IPS-20b (cell line): ENCODE measurements at regions not wholly inside any gene's neighbourhood (a gene's known extent, or its start where the extent isn't known, plus 50 kb on each side); places are given as distances from the start of the nearest gene placed in this dataset.
"Not testable (repeated sequence)": the region's sequence is repeated elsewhere in the genome, so short reads cannot be mapped to it uniquely, and the experiment has no call there.

Source experiments
- H3K27ac ChIP-seq: one replicate; pipeline ENCODE4 v1.5.1; 2013; ENCODE audit warnings: low read length
- H3K27me3 ChIP-seq: 2 replicates; pipeline ENCODE4 v1.6.1; 2013; ENCODE audit warnings: mild to moderate bottlenecking, low read length, inconsistent platforms; ENCODE audit not compliant: insufficient read depth
- H3K36me3 ChIP-seq: 2 replicates; pipeline ENCODE4 v1.6.1; 2013; ENCODE audit warnings: low read depth, mild to moderate bottlenecking, inconsistent platforms, low read length, moderate library complexity; ENCODE audit not compliant: insufficient read depth
- H3K4me1 ChIP-seq: 2 replicates; pipeline ENCODE4 v1.6.1; 2013; ENCODE audit warnings: mild to moderate bottlenecking, control low read depth, inconsistent platforms, low read length, moderate library complexity; ENCODE audit not compliant: insufficient read depth
- H3K4me3 ChIP-seq: 2 replicates; pipeline ENCODE4 v1.5.1; 2013; ENCODE audit warnings: mild to moderate bottlenecking, low read length, inconsistent platforms
- H3K9ac ChIP-seq: 2 replicates; pipeline ENCODE4 v1.6.1; 2013; ENCODE audit warnings: low read depth, mild to moderate bottlenecking, inconsistent platforms, low read length, moderate library complexity
- H3K9me3 ChIP-seq: 2 replicates; pipeline ENCODE4 v1.6.1; 2013; ENCODE audit warnings: mild to moderate bottlenecking, low read depth, low read length, inconsistent platforms; ENCODE audit not compliant: insufficient read depth

DNA sequence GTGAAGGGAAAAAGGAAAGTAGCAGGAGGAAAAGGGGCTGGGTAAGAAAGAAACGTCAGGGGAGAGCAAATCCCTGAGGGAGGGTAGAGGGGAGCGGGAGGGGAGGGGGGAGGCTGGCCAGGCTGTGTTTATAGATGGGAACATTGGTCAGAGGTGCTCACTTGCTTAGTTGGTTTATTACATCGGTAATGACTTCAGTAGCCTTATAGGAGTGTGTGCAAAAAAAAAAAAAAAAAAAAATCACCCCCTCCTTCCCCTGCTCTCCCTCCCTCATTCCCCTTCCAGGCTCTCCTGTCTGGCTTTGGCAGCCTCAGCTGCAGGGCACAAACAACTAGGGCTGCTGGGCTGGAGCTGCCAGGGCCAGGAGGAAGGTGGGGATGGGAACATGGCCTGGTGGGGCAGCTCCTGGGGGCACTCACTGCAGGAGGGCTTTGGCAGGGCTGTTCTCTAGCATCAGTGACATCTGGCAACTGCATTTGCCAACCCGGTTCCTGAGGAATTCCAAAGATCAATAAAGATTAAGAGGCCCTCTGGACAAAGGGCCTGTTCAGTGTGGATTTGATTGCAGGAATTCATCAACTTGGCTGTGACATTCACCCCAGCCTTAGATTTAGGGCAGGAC lies 334.5 kb upstream of the FRG2C start:
- Histone ChIP-seq H3K36me3 (no peaks in the 10 kb centered on the region), H3K4me3 (no peak overlapping the region), H3K9me3 (no peaks in the 10 kb centered on the region), H3K27ac (no peak overlapping the region), H3K9ac (no peak overlapping the region), H3K4me1 (no peaks in the 10 kb centered on the region; the same call in 1 of the 2 replicates), H3K27me3 (no peaks in the 10 kb centered on the region; the same call in 1 of the 2 replicates)

DNA sequence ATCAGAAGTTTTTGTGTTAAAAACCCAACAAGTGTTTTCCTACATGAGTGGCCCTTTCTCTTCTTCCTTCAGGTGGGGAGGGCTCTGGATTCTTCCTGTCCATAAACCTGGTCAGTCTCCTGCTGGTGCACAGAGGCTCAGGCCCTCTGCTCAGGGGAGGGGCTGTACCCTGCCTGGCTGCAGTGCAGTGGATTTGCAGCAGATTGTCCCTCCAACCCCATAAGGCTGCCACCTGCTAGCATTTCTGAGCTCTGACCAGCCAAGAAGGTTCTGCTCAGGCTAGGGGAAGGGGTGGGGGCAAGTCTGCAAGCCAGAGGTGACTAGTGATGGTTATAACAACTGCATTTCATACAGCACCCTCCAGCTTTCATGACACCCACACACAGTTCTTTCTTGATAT lies 333.7 kb upstream of the FRG2C start:
- H3K9ac ChIP-seq, H3K27me3 ChIP-seq, H3K4me3 ChIP-seq, H3K36me3 ChIP-seq, H3K4me1 ChIP-seq, H3K27ac ChIP-seq, H3K9me3 ChIP-seq: not testable (repeated sequence)

DNA sequence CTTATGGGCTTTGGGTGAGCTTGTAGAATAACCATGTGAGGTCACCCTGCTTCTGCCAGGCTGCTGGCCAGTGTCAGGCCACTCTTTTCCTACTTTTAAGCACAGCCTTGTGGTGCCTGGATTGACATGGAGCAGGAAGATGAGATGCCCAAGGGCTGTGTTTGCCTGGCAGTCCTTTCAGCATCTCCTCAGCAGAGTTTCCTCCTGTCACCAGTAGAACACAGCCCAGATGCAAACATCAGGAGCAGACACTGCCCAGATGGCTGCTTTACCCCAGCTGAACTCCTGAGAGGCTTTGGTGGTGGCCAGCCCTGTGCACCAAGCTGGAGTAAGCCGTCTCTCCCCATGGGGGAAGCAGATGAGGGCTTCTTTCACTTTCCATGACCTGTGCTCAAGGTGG lies 332.0 kb upstream of the FRG2C start:
- not testable (repeated sequence) for H3K9ac ChIP-seq, H3K4me1 ChIP-seq, H3K27me3 ChIP-seq, H3K36me3 ChIP-seq, H3K9me3 ChIP-seq, H3K27ac ChIP-seq, H3K4me3 ChIP-seq

DNA sequence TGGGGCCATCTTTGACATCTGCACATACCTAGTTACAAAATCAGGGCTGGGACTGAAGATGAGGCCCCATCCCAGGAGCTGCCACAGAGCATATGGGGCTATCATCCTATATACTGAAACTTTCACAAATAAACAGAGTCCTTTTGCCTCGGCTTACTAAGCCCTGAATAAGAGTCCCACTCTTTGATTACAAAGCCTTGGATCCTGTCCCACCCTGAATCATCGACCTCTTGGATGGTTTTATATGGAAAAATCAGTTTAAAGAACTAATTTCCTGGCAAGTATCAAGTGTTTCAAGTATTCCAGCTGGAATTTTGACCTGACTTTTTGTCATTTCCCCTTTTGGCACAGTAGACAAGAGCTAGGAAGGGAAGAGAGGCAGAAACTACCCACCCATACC lies 331.3 kb upstream of the FRG2C start:
- H3K4me3 ChIP-seq: no peak overlapping the region
- no peaks in the 10 kb centered on the region; the same call in 1 of the 2 replicates for H3K4me1 ChIP-seq
- no peak overlapping the region for H3K27ac ChIP-seq
- no peaks in the 10 kb centered on the region; the same call in 1 of the 2 replicates for H3K27me3 ChIP-seq
- no peaks in the 10 kb centered on the region for H3K9me3 ChIP-seq
- H3K9ac ChIP-seq: no peak overlapping the region
- no peaks in the 10 kb centered on the region for H3K36me3 ChIP-seq

DNA sequence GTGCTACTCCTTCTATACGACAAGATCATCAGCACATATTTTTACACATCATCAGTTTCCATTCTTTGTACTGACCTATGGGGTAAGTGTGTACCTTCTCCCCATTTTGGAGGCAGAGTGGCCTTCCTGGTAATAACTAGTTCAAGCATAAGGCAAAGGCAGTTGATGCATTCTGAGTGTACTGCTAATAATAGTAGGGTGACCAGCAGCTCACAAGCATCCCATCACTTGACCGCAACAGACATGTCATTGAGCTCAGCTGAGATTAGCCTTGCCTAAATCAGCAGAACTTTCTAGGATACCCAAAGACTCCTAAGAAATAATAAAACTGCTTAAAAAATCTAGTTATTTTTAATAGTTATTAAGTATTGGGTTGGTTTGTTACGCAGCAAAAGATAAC lies 329.8 kb upstream of the FRG2C start:
- H3K9me3 ChIP-seq: no peaks in the 10 kb centered on the region
- H3K9ac ChIP-seq: no peak overlapping the region
- H3K36me3 ChIP-seq: no peaks in the 10 kb centered on the region
- H3K4me3 ChIP-seq: no peak overlapping the region
- no peaks in the 10 kb centered on the region for H3K4me1 ChIP-seq
- H3K27ac ChIP-seq: no peak overlapping the region
- no peaks in the 10 kb centered on the region for H3K27me3 ChIP-seq

DNA sequence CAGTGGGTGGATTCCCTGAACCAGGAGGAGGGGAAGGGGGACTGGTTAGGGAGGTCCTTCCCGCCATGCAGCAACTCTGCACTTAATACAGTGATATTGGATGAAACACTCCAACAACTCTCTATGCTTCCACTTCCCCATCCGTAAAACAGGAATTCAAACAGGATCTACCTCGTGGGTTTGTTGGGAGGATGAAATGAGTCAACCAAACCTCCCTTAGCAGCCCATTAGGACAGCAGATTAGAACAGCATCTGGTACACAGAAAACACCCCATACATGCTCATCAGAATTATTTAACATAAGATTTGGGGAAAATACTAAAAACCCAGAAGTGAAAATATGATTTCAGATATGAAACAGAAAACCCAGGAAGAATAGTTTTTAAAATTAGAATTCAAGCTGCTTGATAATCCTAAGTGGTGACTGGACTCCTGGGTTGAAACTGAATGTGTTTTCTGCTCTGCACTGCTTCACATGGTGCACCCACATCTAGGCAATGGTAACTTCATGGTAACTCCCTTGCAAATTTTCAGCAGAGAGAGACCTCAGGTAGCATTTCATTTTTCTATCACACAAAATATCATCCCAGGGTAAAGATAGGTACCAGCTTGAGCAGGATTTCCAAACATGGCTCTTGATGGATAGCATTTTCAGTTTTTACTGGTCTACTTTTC lies 326.8 kb upstream of the FRG2C start:
- no peaks in the 10 kb centered on the region for H3K27me3 ChIP-seq
- H3K9me3 ChIP-seq: no peaks in the 10 kb centered on the region
- no peak overlapping the region for H3K9ac ChIP-seq
- no peaks in the 10 kb centered on the region for H3K4me1 ChIP-seq
- H3K36me3 ChIP-seq: no peaks in the 10 kb centered on the region
- H3K4me3 ChIP-seq: no peak overlapping the region
- H3K27ac ChIP-seq: no peak overlapping the region

DNA sequence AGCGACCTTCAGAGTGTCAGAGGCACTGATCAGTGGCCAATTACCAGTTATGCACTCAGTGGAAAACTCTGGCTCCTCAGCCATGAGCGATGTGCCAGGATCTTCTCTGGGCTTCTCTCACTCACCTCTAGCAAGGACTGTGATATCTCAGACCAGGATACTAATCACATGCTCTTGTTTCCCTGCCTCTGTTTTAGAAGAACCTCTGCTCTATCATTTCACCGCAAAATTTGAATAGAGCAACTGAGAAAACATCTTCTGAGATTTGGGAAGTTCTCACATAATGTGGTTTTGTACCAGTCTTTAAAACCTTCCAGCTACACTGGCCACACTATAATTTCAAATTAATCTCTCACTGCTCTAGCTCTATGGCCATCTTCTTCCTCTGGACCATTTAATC lies 325.8 kb upstream of the FRG2C start:
- Histone ChIP-seq H3K9me3 (no peaks in the 10 kb centered on the region), H3K36me3 (no peaks in the 10 kb centered on the region), H3K27me3 (no peaks in the 10 kb centered on the region), H3K27ac (no peak overlapping the region), H3K4me1 (no peaks in the 10 kb centered on the region), H3K4me3 (no peak overlapping the region), H3K9ac (no peak overlapping the region)

DNA sequence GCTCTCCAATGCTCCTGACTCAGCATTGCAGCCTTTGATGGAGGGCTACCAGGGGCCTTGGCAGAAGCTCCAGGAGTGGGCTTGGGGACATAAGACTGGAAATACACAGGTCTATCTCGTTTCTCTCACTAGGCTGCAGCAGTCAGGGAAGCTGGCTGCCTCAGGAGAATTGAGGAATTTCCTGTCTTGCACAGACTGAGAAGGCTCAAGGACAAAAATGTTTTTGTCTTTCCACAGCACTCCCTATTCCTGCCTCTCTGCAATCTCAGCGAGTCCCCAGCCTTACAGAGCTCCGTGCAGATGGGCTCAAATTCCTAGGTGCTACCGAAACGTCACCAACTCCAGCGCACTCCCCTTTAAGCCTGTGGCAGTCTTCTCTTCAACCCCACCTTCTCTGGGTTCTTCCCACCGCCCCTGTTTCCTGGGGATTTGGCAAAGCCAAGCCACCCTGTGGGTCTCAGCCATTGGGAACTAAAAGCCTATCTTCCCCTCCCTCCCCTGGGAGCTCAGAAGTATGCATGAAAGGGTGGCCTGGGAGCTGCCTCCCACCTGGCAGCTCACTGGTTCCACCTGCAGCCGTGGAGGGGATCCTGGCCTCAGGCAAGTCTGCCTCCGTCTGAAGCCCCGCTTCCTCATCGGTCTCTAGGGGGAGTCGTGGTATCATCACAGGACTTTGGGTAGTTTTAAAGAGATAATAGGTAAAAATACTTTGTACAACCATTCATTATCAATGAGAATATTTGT lies 322.6 kb upstream of the FRG2C start:
- no peaks in the 10 kb centered on the region for H3K4me1 ChIP-seq
- H3K9me3 ChIP-seq: no peaks in the 10 kb centered on the region
- no peak overlapping the region for H3K27ac ChIP-seq
- H3K9ac ChIP-seq: no peak overlapping the region
- H3K4me3 ChIP-seq: peak overlapping the region; percentile 31; the same call in 1 of the 2 replicates
- H3K36me3 ChIP-seq: no peaks in the 10 kb centered on the region
- H3K27me3 ChIP-seq: no peaks in the 10 kb centered on the region

DNA sequence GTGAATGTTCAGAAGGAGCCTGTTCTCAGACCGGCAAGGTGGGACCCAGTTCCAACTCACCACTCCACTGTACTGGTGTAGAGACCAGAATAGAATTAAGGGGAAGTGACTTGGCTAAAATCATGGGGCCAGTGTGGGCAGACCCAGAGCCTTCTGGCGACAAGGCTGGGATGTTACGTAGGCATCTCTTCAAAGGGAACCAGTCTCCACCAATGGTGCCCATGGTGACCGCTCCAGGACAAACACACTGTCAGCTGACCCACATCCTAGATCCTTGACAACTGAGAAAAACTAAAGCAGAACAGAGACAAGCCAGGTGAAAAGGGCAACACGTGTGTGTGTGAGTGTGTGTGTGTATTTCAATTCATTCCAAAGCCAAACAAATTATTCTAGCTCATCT lies 321.7 kb upstream of the FRG2C start:
- Histone ChIP-seq H3K4me1 (no peaks in the 10 kb centered on the region), H3K27me3 (no peaks in the 10 kb centered on the region), H3K9me3 (no peaks in the 10 kb centered on the region), H3K9ac (no peak overlapping the region), H3K36me3 (no peaks in the 10 kb centered on the region), H3K4me3 (no peak overlapping the region), H3K27ac (no peak overlapping the region)

DNA sequence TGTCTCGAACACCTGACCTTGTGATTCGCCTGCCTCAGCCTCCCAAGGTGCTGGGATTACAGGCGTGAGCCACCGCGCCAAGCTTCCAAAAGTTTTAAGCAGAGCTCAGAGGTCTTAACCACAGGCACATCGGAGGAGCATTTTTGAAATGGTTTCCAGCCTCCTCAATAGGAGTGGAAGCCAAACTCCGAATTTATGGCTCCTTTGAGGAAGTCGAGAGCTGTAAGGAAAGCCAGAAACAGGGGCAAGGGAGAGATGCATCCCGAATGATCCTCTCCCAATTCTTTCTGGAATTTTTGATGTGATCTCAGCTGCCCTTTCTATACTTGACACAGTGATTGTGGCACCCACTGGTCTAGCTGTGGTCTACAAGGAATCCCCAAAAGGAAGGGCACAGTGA lies 313.6 kb upstream of the FRG2C start:
- not testable (repeated sequence) for H3K27ac ChIP-seq, H3K9ac ChIP-seq, H3K9me3 ChIP-seq, H3K27me3 ChIP-seq, H3K36me3 ChIP-seq, H3K4me1 ChIP-seq, H3K4me3 ChIP-seq

DNA sequence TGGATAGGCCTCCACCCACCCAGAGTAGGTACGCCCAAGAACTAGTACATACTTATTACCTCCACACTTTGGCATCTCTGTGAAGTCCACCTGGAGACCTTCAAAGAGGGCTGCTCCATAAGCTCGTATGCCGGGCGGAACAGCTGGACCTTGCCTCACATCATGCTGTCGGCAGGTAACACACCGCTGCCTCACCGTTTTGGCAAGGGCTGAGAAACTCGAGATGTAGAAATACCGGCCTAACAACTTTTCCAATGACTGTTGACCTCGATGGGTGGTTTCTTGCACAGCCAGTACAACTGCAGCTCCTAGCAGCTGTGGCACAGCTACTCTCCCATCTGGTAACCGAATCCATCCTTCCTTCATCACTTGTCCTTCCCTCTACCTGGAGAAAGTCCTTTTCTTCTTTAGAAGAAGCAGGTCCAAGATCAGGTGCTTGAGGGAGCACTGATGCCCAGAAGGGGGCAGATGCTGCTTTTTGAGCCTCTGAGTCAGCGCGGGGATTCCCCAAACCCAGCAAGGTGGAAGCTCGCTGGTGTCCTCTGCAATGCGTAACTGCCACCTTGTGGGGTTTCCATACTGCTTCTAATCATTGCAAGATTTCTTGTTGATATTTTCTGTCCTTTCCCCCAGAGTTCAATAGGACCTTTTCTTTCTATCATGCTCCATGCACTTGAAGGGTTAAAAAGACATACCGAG lies 301.9 kb upstream of the FRG2C start:
- H3K27ac ChIP-seq, H3K9me3 ChIP-seq, H3K27me3 ChIP-seq, H3K36me3 ChIP-seq, H3K4me1 ChIP-seq, H3K9ac ChIP-seq, H3K4me3 ChIP-seq: not testable (repeated sequence)
